ENCODE measurements at regions not wholly inside any gene's neighbourhood (a gene's known extent, or its start where the extent isn't known, plus 50 kb on each side); places are given as distances from the start of the nearest gene placed in this dataset.

GRCh38 chr3:31105011-31105410, 210.6 kb upstream of the GADL1 start:
- H3K27ac Mint-ChIP-seq, result no peak overlapping the region
- H3K4me2 ChIP-seq, result no peak overlapping the region

GRCh38 chr3:31105438-31106077, 211.1 kb upstream of the GADL1 start:
- Histone ChIP-seq H3K4me1 (no peaks in the 10 kb centered on the region), H3K4me3 (no peak overlapping the region), H3F3A (ENCODE audit: low read depth) (no peaks in the 10 kb centered on the region), H3K4me2 (no peak overlapping the region), H3K9ac (no peak overlapping the region), H2AFZ (replicated peaks) (no peak overlapping the region), H3K27ac (no peak overlapping the region), H3K79me2 (ENCODE audit: low read depth) (no peaks in the 10 kb centered on the region), H3K9me3 (ENCODE audit: low read depth) (no peaks in the 10 kb centered on the region), H3K36me3 (no peaks in the 10 kb centered on the region), H4K20me1 (ENCODE audit: low read depth) (no peaks in the 10 kb centered on the region), H3K27me3 (no peaks in the 10 kb centered on the region)
- no peak for TF ChIP-seq EZH2 (IDR thresholded peaks at IDR 0.05)
- Mint-ChIP-seq H3K4me1 (no peaks in the 10 kb centered on the region), H3K36me3 (no peaks in the 10 kb centered on the region), H3K4me3 (no peak overlapping the region), H3K27me3 (ENCODE audit: insufficient read depth, low read depth) (no peaks in the 10 kb centered on the region), H3K27ac (no peak overlapping the region), H3K9me3 (peaks cover 6% of the 10 kb centered on the region)
- DNase-seq (ENCODE audit: low spot score), result no peak

More at GRCh38 chr3:31105011-31105410, 210.6 kb upstream of the GADL1 start:
- Mint-ChIP-seq H3K27me3 (ENCODE audit: insufficient read depth, low read depth) (no peaks in the 10 kb centered on the region), H3K36me3 (no peaks in the 10 kb centered on the region), H3K4me3 (no peak overlapping the region), H3K4me1 (no peaks in the 10 kb centered on the region), H3K9me3 (peaks cover 6% of the 10 kb centered on the region)
- no peaks in the 10 kb centered on the region for H3K9me3 ChIP-seq (ENCODE audit: low read depth)
- H2AFZ ChIP-seq (replicated peaks), result no peak overlapping the region
- H3K27ac ChIP-seq, result no peak overlapping the region
- no peaks in the 10 kb centered on the region for H4K20me1 ChIP-seq (ENCODE audit: low read depth)
- H3K9ac ChIP-seq, result no peak overlapping the region
- no peaks in the 10 kb centered on the region for H3F3A ChIP-seq (ENCODE audit: low read depth)
- TF ChIP-seq CTCF (IDR thresholded peaks at IDR 0.05) (no peak), EZH2 (IDR thresholded peaks at IDR 0.05) (no peak), EZH2phosphoT487 (IDR thresholded peaks at IDR 0.05) (no peak)
- H3K4me3 ChIP-seq, result no peak overlapping the region
- no peaks in the 10 kb centered on the region for H3K4me1 ChIP-seq
- no peak for DNase-seq (ENCODE audit: low spot score)
- H3K79me2 ChIP-seq (ENCODE audit: low read depth), result no peaks in the 10 kb centered on the region
- H3K27me3 ChIP-seq, result no peaks in the 10 kb centered on the region
- no peaks in the 10 kb centered on the region for H3K36me3 ChIP-seq

- DNase-seq (ENCODE audit: low spot score), result no peak
- Mint-ChIP-seq H3K36me3 (no peaks in the 10 kb centered on the region), H3K9me3 (peaks cover 6% of the 10 kb centered on the region), H3K27ac (no peak overlapping the region), H3K4me1 (no peaks in the 10 kb centered on the region), H3K27me3 (ENCODE audit: insufficient read depth, low read depth) (no peaks in the 10 kb centered on the region), H3K4me3 (no peak overlapping the region)
- H3K36me3 ChIP-seq, result no peaks in the 10 kb centered on the region
- no peaks in the 10 kb centered on the region for H3K27me3 ChIP-seq
- H4K20me1 ChIP-seq (ENCODE audit: low read depth), result no peaks in the 10 kb centered on the region
- no peak overlapping the region for H3K4me3 ChIP-seq
- H3K9me3 ChIP-seq (ENCODE audit: low read depth), result no peaks in the 10 kb centered on the region
- H3K9ac ChIP-seq, result no peak overlapping the region
- TF ChIP-seq EZH2phosphoT487 (IDR thresholded peaks at IDR 0.05) (no peak), EZH2 (IDR thresholded peaks at IDR 0.05) (no peak)
- no peaks in the 10 kb centered on the region for H3F3A ChIP-seq (ENCODE audit: low read depth)
- no peaks in the 10 kb centered on the region for H3K4me1 ChIP-seq
- H3K79me2 ChIP-seq (ENCODE audit: low read depth), result no peaks in the 10 kb centered on the region
- H3K4me2 ChIP-seq, result no peak overlapping the region
- no peak overlapping the region for H2AFZ ChIP-seq (replicated peaks)
- H3K27ac ChIP-seq, result no peak overlapping the region
Observed at GRCh38 chr3:31106204-31106603, 211.7 kb upstream of the GADL1 start.

GRCh38 chr3:31106912-31107311, 212.5 kb upstream of the GADL1 start:
- no peak overlapping the region for H3K9ac ChIP-seq
- no peak overlapping the region for H3K27ac Mint-ChIP-seq

More at GRCh38 chr3:31106912-31107311, 212.5 kb upstream of the GADL1 start:
- Histone ChIP-seq H3K4me3 (no peak overlapping the region), H3K9me3 (ENCODE audit: low read depth) (no peaks in the 10 kb centered on the region), H3K27me3 (no peaks in the 10 kb centered on the region), H3F3A (ENCODE audit: low read depth) (no peaks in the 10 kb centered on the region), H3K4me2 (no peak overlapping the region), H3K79me2 (ENCODE audit: low read depth) (no peaks in the 10 kb centered on the region), H4K20me1 (ENCODE audit: low read depth) (no peaks in the 10 kb centered on the region), H3K27ac (no peak overlapping the region), H2AFZ (replicated peaks) (no peak overlapping the region), H3K4me1 (no peaks in the 10 kb centered on the region), H3K36me3 (no peaks in the 10 kb centered on the region)
- no peak for DNase-seq (ENCODE audit: low spot score)
- no peak overlapping the region for H3K4me3 Mint-ChIP-seq
- H3K27me3 Mint-ChIP-seq (ENCODE audit: insufficient read depth, low read depth), result no peaks in the 10 kb centered on the region
- peaks cover 6% of the 10 kb centered on the region for H3K9me3 Mint-ChIP-seq
- no peak for TF ChIP-seq CTCF (IDR thresholded peaks at IDR 0.05)
- TF ChIP-seq EZH2 (IDR thresholded peaks at IDR 0.05), result no peak
- no peak for TF ChIP-seq EZH2phosphoT487 (IDR thresholded peaks at IDR 0.05)
- no peaks in the 10 kb centered on the region for H3K4me1 Mint-ChIP-seq
- H3K36me3 Mint-ChIP-seq, result no peaks in the 10 kb centered on the region

Measured in neural progenitor cell (in vitro differentiated cells).